ENCODE measurements at regions not wholly inside any gene's neighbourhood (a gene's known extent, or its start where the extent isn't known, plus 50 kb on each side); places are given as distances from the start of the nearest gene placed in this dataset.

- no peaks in the 10 kb centered on the region for H3K27me3 ChIP-seq
- H3K27ac ChIP-seq = no peak overlapping the region
- H3K4me1 ChIP-seq = no peaks in the 10 kb centered on the region
- H3K36me3 ChIP-seq = no peaks in the 10 kb centered on the region
- DNase-seq = no peak
- H3K4me3 ChIP-seq = no peak overlapping the region
- no peaks in the 10 kb centered on the region for H3K9me3 ChIP-seq (replicated peaks)
Measured at GRCh38 chr4:42718336-42718735, 61.4 kb upstream of the ATP8A1 start.

GRCh38 chr4:42716996-42717395 lies 60.1 kb upstream of the ATP8A1 start:
- Histone ChIP-seq H3K4me3 (no peak overlapping the region), H3K27me3 (no peaks in the 10 kb centered on the region), H3K27ac (no peak overlapping the region), H3K4me1 (no peaks in the 10 kb centered on the region), H3K36me3 (no peaks in the 10 kb centered on the region), H3K9me3 (replicated peaks) (no peaks in the 10 kb centered on the region)
- DNase-seq = no peak

GRCh38 chr4:42715807-42716482 lies 59.0 kb upstream of the ATP8A1 start:
- Histone ChIP-seq H3K36me3 (no peaks in the 10 kb centered on the region), H3K4me1 (no peaks in the 10 kb centered on the region), H3K4me3 (no peak overlapping the region), H3K27me3 (no peaks in the 10 kb centered on the region), H3K9me3 (replicated peaks) (no peaks in the 10 kb centered on the region), H3K27ac (no peak overlapping the region)
- no peak for DNase-seq

- no peaks in the 10 kb centered on the region for H3K9me3 ChIP-seq (replicated peaks)
- no peak for DNase-seq
Measured at GRCh38 chr4:42713391-42713790, 56.5 kb upstream of the ATP8A1 start.

GRCh38 chr4:42712854-42713253 lies 55.9 kb upstream of the ATP8A1 start:
- Histone ChIP-seq H3K36me3 (no peaks in the 10 kb centered on the region), H3K27me3 (no peaks in the 10 kb centered on the region), H3K4me1 (no peaks in the 10 kb centered on the region), H3K27ac (no peak overlapping the region), H3K9me3 (replicated peaks) (no peaks in the 10 kb centered on the region), H3K4me3 (no peak overlapping the region)
- no peak for DNase-seq

More at GRCh38 chr4:42713391-42713790, 56.5 kb upstream of the ATP8A1 start:
- Histone ChIP-seq H3K36me3 (no peaks in the 10 kb centered on the region), H3K4me1 (no peaks in the 10 kb centered on the region), H3K27ac (no peak overlapping the region), H3K4me3 (no peak overlapping the region), H3K27me3 (no peaks in the 10 kb centered on the region)

GRCh38 chr4:42711496-42711895 lies 54.6 kb upstream of the ATP8A1 start:
- Histone ChIP-seq H3K36me3 (no peaks in the 10 kb centered on the region), H3K27ac (no peak overlapping the region)
- no peak for DNase-seq

GRCh38 chr4:42710761-42711160 lies 53.9 kb upstream of the ATP8A1 start:
- H3K27me3 ChIP-seq = 0 out of 2 replicates have a peak, but pooled peaks cover 3% of the 10 kb centered on the region
- H3K4me1 ChIP-seq = no peaks in the 10 kb centered on the region
- no peak overlapping the region for H3K27ac ChIP-seq
- no peak for DNase-seq
- no peaks in the 10 kb centered on the region for H3K9me3 ChIP-seq (replicated peaks)
- no peaks in the 10 kb centered on the region for H3K36me3 ChIP-seq
- H3K4me3 ChIP-seq = no peak overlapping the region

More at GRCh38 chr4:42711496-42711895, 54.6 kb upstream of the ATP8A1 start:
- Histone ChIP-seq H3K4me3 (no peak overlapping the region), H3K9me3 (replicated peaks) (no peaks in the 10 kb centered on the region), H3K27me3 (0 out of 2 replicates have a peak, but pooled peaks cover 2% of the 10 kb centered on the region), H3K4me1 (no peaks in the 10 kb centered on the region)

GRCh38 chr4:42710329-42710728 lies 53.4 kb upstream of the ATP8A1 start:
- no peak for DNase-seq
- 0 out of 2 replicates have a peak, but pooled peaks cover 3% of the 10 kb centered on the region for H3K27me3 ChIP-seq
- H3K36me3 ChIP-seq = no peaks in the 10 kb centered on the region
- H3K4me3 ChIP-seq = no peak overlapping the region
- no peaks in the 10 kb centered on the region for H3K4me1 ChIP-seq
- H3K27ac ChIP-seq = no peak overlapping the region
- no peaks in the 10 kb centered on the region for H3K9me3 ChIP-seq (replicated peaks)

GRCh38 chr4:42709392-42710065 lies 52.6 kb upstream of the ATP8A1 start:
- Histone ChIP-seq H3K36me3 (no peaks in the 10 kb centered on the region), H3K4me3 (no peak overlapping the region), H3K27ac (no peak overlapping the region), H3K27me3 (0 out of 2 replicates have a peak, but pooled peaks cover 3% of the 10 kb centered on the region), H3K4me1 (no peaks in the 10 kb centered on the region), H3K9me3 (replicated peaks) (no peaks in the 10 kb centered on the region)
- DNase-seq = no peak

GRCh38 chr4:42708625-42709024 lies 51.7 kb upstream of the ATP8A1 start:
- H3K9me3 ChIP-seq (replicated peaks) = no peaks in the 10 kb centered on the region
- H3K4me3 ChIP-seq = no peak overlapping the region
- H3K36me3 ChIP-seq = no peaks in the 10 kb centered on the region
- H3K4me1 ChIP-seq = no peaks in the 10 kb centered on the region
- DNase-seq = no peak
- H3K27ac ChIP-seq = no peak overlapping the region
- 0 out of 2 replicates have a peak, but pooled peaks cover 3% of the 10 kb centered on the region for H3K27me3 ChIP-seq
